ENCODE measurements at regions not wholly inside any gene's neighbourhood (a gene's known extent, or its start where the extent isn't known, plus 50 kb on each side); places are given as distances from the start of the nearest gene placed in this dataset.

- no peaks in the 10 kb centered on the region for H3K9me3 ChIP-seq (ENCODE audit: control insufficient read depth, low read length)
- no peak overlapping the region for H3K27ac ChIP-seq (ENCODE audit: low read length)
- intact Hi-C loops (cut with DNase I): no loop called here
- ATAC-seq (no peak), DNase-seq (no peak)
- H3K4me3 ChIP-seq (ENCODE audit: low read length): no peak overlapping the region
- no peaks in the 10 kb centered on the region for H3K4me1 ChIP-seq (ENCODE audit: control insufficient read depth, insufficient read depth, low read length)
- H3K27me3 ChIP-seq (ENCODE audit: control insufficient read depth, insufficient read depth): no peaks in the 10 kb centered on the region
- WGBS: 84% methylated on average over 2 of the region's 2 CpGs
Measured at GRCh38 chr1:171431994-171432393, 53.3 kb upstream of the PRRC2C start.

- ATAC-seq: no peak
- no peak overlapping the region for H3K27ac ChIP-seq (ENCODE audit: low read length)
- WGBS: 97% methylated on average over 1 of the region's 1 CpG
- H3K4me1 ChIP-seq (ENCODE audit: control insufficient read depth, insufficient read depth, low read length): no peaks in the 10 kb centered on the region
- no peaks in the 10 kb centered on the region for H3K9me3 ChIP-seq (ENCODE audit: control insufficient read depth, low read length)
- intact Hi-C loops (cut with DNase I): no loop called here
- DNase-seq: no peak
- no peaks in the 10 kb centered on the region for H3K27me3 ChIP-seq (ENCODE audit: control insufficient read depth, insufficient read depth)
- no peak overlapping the region for H3K4me3 ChIP-seq (ENCODE audit: low read length)
Measured at GRCh38 chr1:171432473-171432872, 52.9 kb upstream of the PRRC2C start.

- ATAC-seq (no peak), DNase-seq (no peak)
- Histone ChIP-seq H3K4me1 (ENCODE audit: control insufficient read depth, insufficient read depth, low read length) (no peaks in the 10 kb centered on the region), H3K27me3 (ENCODE audit: control insufficient read depth, insufficient read depth) (no peaks in the 10 kb centered on the region), H3K9me3 (ENCODE audit: control insufficient read depth, low read length) (no peaks in the 10 kb centered on the region), H3K4me3 (ENCODE audit: low read length) (no peak overlapping the region), H3K27ac (ENCODE audit: low read length) (no peak overlapping the region)
- intact Hi-C loops (cut with DNase I): no loop called here
- WGBS: 80% methylated on average over 2 of the region's 2 CpGs
Measured at GRCh38 chr1:171433451-171433850, 51.9 kb upstream of the PRRC2C start.

- peak; percentile 66 to 81 for ATAC-seq
- Histone ChIP-seq H3K27ac (ENCODE audit: low read length) (no peak overlapping the region), H3K4me3 (ENCODE audit: low read length) (no peak overlapping the region), H3K4me1 (ENCODE audit: control insufficient read depth, insufficient read depth, low read length) (no peaks in the 10 kb centered on the region), H3K27me3 (ENCODE audit: control insufficient read depth, insufficient read depth) (no peaks in the 10 kb centered on the region), H3K9me3 (ENCODE audit: control insufficient read depth, low read length) (no peaks in the 10 kb centered on the region)
- DNase-seq: peak in 2 of 3 donors; percentile 40 to 54
- intact Hi-C loops (cut with DNase I): no loop called here
- 38% methylated on average over 9 of the region's 9 CpGs for WGBS
Measured at GRCh38 chr1:171434717-171435346, 50.5 kb upstream of the PRRC2C start.
